SK-N-SH (cell line): ENCODE measurements at regions not wholly inside any gene's neighbourhood (a gene's known extent, or its start where the extent isn't known, plus 50 kb on each side); places are given as distances from the start of the nearest gene placed in this dataset.

ENCODE experiments used
- CTCF ChIA-PET: fragments of 300-600, 350-600 bp; formaldehyde crosslinking; extraction: SDS; loops from one replicate; lab custom pipeline; 2021; lab: Yijun Ruan, JAX
- POLR2A ChIA-PET: fragments of 350-600 bp; sonication (Branson Sonifier 250); formaldehyde crosslinking; extraction: SDS; loops from one replicate; lab custom pipeline; 2020; ENCODE audit warnings: antibody characterized with exemption, inconsistent platforms; lab: Yijun Ruan, JAX
- DNase-seq: peaks from one replicate; pipeline ENCODE4 v3.0.0; 2012
- H2AFZ ChIP-seq: fragments of 200-600 bp; sonication (generic); 2 replicates; pipeline ENCODE4 v1.8.1; 2016; ENCODE audit warnings: antibody characterized with exemption, mild to moderate bottlenecking, low read depth
- H3F3A ChIP-seq: fragments of 200-600 bp; sonication (generic); replicated peaks from 2 replicates; pipeline ENCODE3; 2016; ENCODE audit warnings: antibody characterized with exemption, mild to moderate bottlenecking; ENCODE audit not compliant: insufficient read depth
- H3K27ac ChIP-seq, 2 experiments: fragments of 200-500 bp in 1 of 2; fragments of 200-600 bp in 1 of 2; sonication (Bioruptor generic) in 1 of 2; sonication (generic), shearing (Covaris generic) in 1 of 2; 2 replicates each; pipeline versions ENCODE4 v1.5.1 to v1.6.1; 2014 to 2016; ENCODE audit warnings: low read depth in 2 of 2, inconsistent platforms in 1 of 2, low read length in 1 of 2, mild to moderate bottlenecking in 1 of 2, mixed read lengths in 1 of 2
- H3K27me3 ChIP-seq: fragments of 200-600 bp; sonication (generic), shearing (Covaris generic); 2 replicates; pipeline ENCODE4 v1.6.1; 2016; ENCODE audit warnings: mixed run types; ENCODE audit not compliant: insufficient read depth
- H3K36me3 ChIP-seq, 2 experiments: fragments of 200-500 bp in 1 of 2; fragments of 200-600 bp in 1 of 2; sonication (Bioruptor generic) in 1 of 2; sonication (generic) in 1 of 2; replicated peaks in 1 of 2; 2 replicates each; pipeline versions ENCODE3 to v1.5.1; 2014 to 2016; ENCODE audit warnings: low read length in 1 of 2, mild to moderate bottlenecking in 1 of 2; ENCODE audit not compliant: insufficient read depth in 2 of 2, control insufficient read depth in 1 of 2
- H3K4me1 ChIP-seq, 2 experiments: fragments of 200-500 bp in 1 of 2; fragments of 200-600 bp in 1 of 2; sonication (Bioruptor generic) in 1 of 2; sonication (generic), shearing (Covaris generic) in 1 of 2; 2 replicates each; pipeline versions ENCODE4 v1.5.1 to v1.6.1; 2014 to 2016; ENCODE audit warnings: low read depth in 1 of 2, low read length in 1 of 2, mixed run types in 1 of 2; ENCODE audit not compliant: insufficient read depth in 2 of 2, control insufficient read depth in 1 of 2
- H3K4me2 ChIP-seq: fragments of 200-600 bp; sonication (generic), shearing (Covaris generic); 2 replicates; pipeline ENCODE4 v1.6.1; 2017; ENCODE audit warnings: mixed run types
- H3K4me3 ChIP-seq, 2 experiments: fragments of 200-500 bp in 1 of 2; fragments of 200-600 bp in 1 of 2; sonication (Bioruptor generic) in 1 of 2; sonication (generic), shearing (Covaris generic) in 1 of 2; 2 replicates each; pipeline versions ENCODE4 v1.5.1 to v1.8.1; 2014 to 2016; ENCODE audit warnings: low read depth in 2 of 2, inconsistent platforms in 1 of 2, low read length in 1 of 2, mild to moderate bottlenecking in 1 of 2, mixed read lengths in 1 of 2, moderate library complexity in 1 of 2
- H3K79me2 ChIP-seq: fragments of 200-600 bp; sonication (generic); 2 replicates; pipeline ENCODE4 v1.8.1; 2017; ENCODE audit warnings: mild to moderate bottlenecking; ENCODE audit not compliant: insufficient read depth
- H3K9ac ChIP-seq: fragments of 200-600 bp; sonication (generic); 2 replicates; pipeline ENCODE4 v1.6.1; 2017; ENCODE audit warnings: mixed run types
- H3K9me2 ChIP-seq: fragments of 200-600 bp; sonication (generic); 2 replicates; pipeline ENCODE4 v1.6.1; 2017; ENCODE audit warnings: mixed run types
- H3K9me3 ChIP-seq: fragments of 200-600 bp; sonication (generic); 2 replicates; pipeline ENCODE4 v1.6.1; 2017; ENCODE audit warnings: mixed run types, mild to moderate bottlenecking, moderate library complexity
- H4K20me1 ChIP-seq: fragments of 200-600 bp; sonication (generic); 2 replicates; pipeline ENCODE4 v1.6.1; 2017; ENCODE audit warnings: mild to moderate bottlenecking, mixed run types; ENCODE audit not compliant: insufficient read depth
- CHD2 ChIP-seq: fragments of 150-350 bp; IDR thresholded peaks from 2 replicates; pipeline ENCODE4 v1.6.1; 2018; ENCODE audit warnings: low read length; ENCODE audit not compliant: partially characterized antibody
- ELF1 ChIP-seq: IDR thresholded peaks from 2 replicates; pipeline ENCODE4 v1.4.0; 2012
- FOXM1 ChIP-seq: IDR thresholded peaks from 2 replicates; pipeline ENCODE4 v1.4.0; 2012; ENCODE audit warnings: low read depth, mild to moderate bottlenecking
- GABPA ChIP-seq: IDR thresholded peaks from 2 replicates; pipeline ENCODE4 v1.4.0; 2012; ENCODE audit warnings: low read depth, mild to moderate bottlenecking
- GATA2 ChIP-seq: sonication (generic); formaldehyde crosslinking; IDR thresholded peaks from 2 replicates; pipeline ENCODE4 v1.5.0; 2020; ENCODE audit warnings: mild to moderate bottlenecking, missing genetic modification reagents
- NFIC ChIP-seq: IDR thresholded peaks from 2 replicates; pipeline ENCODE4 v1.4.0; 2012; ENCODE audit warnings: borderline replicate concordance
- PBX3 ChIP-seq: IDR thresholded peaks from 2 replicates; pipeline ENCODE4; 2012
- POLR2AphosphoS5 ChIP-seq: IDR thresholded peaks from 2 replicates; pipeline ENCODE4 v1.6.1; 2012; ENCODE audit warnings: low read depth, low read length
- RAD21 ChIP-seq: IDR thresholded peaks from 2 replicates; pipeline ENCODE4 v1.6.1; 2012; ENCODE audit warnings: mild to moderate bottlenecking, low read length
- REST ChIP-seq: IDR thresholded peaks from 2 replicates; pipeline ENCODE4 v1.6.1; 2012; ENCODE audit warnings: mild to moderate bottlenecking, low read depth, low read length, moderate library complexity
- RFX5 ChIP-seq: IDR thresholded peaks from 2 replicates; pipeline ENCODE4 v1.6.1; 2012; ENCODE audit warnings: mild to moderate bottlenecking, improper control_type of control experiment, low read length
- TAF1 ChIP-seq: IDR thresholded peaks from 2 replicates; pipeline ENCODE4 v1.6.1; 2012; ENCODE audit warnings: low read depth, mild to moderate bottlenecking, low read length, moderate library complexity, borderline replicate concordance
- WGBS: methylation state at CpG from one replicate; pipeline ENCODE4 v1.1.6; 2017; ENCODE audit warnings: low lambda C conversion rate; 5-methylcytosine and 5-hydroxymethylcytosine counted together
- TF ChIP-seq, protein P1 (sequence below): IDR thresholded peaks from 2 replicates; pipeline ENCODE4 v1.4.0; 2012; ENCODE audit warnings: low read depth, borderline replicate concordance
- TF ChIP-seq, protein P2 (sequence below): IDR thresholded peaks from 2 replicates; pipeline ENCODE4 v1.4.0; 2012; ENCODE audit warnings: low read depth
- TF ChIP-seq, protein P3 (sequence below): fragments of 150-350 bp; IDR thresholded peaks from 2 replicates; pipeline ENCODE4 v1.6.1; 2017; ENCODE audit warnings: antibody characterized with exemption, low read length, low read depth, borderline replicate concordance

- Histone ChIP-seq H3K4me1 (peaks cover 0 to 7% of the 10 kb centered on the region in 2 experiments; a peak in 2 of 4 replicates), H3K36me3 (no peaks in the 10 kb centered on the region), H3K9me2 (no peaks in the 10 kb centered on the region), H3K4me2 (no peak overlapping the region), H3K9ac (no peak overlapping the region), H2AFZ (no peak overlapping the region), H3K27ac (no peak overlapping the region), H3K27me3 (no peaks in the 10 kb centered on the region), H3K79me2 (no peaks in the 10 kb centered on the region), H3F3A (no peaks in the 10 kb centered on the region), H3K4me3 (no peak overlapping the region), H4K20me1 (no peaks in the 10 kb centered on the region), H3K9me3 (no peaks in the 10 kb centered on the region)
- WGBS = 86% methylated on average over 3 of the region's 3 CpGs
- no peak for TF ChIP-seq RAD21
- TF ChIP-seq, protein P1, sequence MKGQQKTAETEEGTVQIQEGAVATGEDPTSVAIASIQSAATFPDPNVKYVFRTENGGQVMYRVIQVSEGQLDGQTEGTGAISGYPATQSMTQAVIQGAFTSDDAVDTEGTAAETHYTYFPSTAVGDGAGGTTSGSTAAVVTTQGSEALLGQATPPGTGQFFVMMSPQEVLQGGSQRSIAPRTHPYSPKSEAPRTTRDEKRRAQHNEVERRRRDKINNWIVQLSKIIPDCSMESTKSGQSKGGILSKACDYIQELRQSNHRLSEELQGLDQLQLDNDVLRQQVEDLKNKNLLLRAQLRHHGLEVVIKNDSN = no peak
- TF ChIP-seq CHD2 = no peak
- DNase-seq = no peak
- ChIA-PET POLR2A (no interaction called here), CTCF (no interaction called here)
Measured at GRCh38 chr13:60326273-60326672, 70.7 kb upstream of the TDRD3 start.

GRCh38 chr13:60327511-60327910, 69.5 kb upstream of the TDRD3 start:
- Histone ChIP-seq H4K20me1 (no peaks in the 10 kb centered on the region), H3K79me2 (no peaks in the 10 kb centered on the region), H3K4me3 (no peak overlapping the region), H3K9me2 (no peaks in the 10 kb centered on the region), H3K27ac (no peak overlapping the region), H3K9me3 (no peaks in the 10 kb centered on the region), H3K4me2 (no peak overlapping the region), H3K27me3 (no peaks in the 10 kb centered on the region), H3K36me3 (no peaks in the 10 kb centered on the region), H3K9ac (no peak overlapping the region), H3K4me1 (peaks cover 0 to 7% of the 10 kb centered on the region in 2 experiments; a peak in 2 of 4 replicates), H3F3A (no peaks in the 10 kb centered on the region), H2AFZ (no peak overlapping the region)
- ChIA-PET CTCF (interaction anchor here (1.1 kb wide), 1 partner anchor 8 kb away, joined by 3 read pairs; no protein-coding TSS in a partner anchor), POLR2A (no interaction called here)
- no peak for DNase-seq
- 69% methylated on average over 4 of the region's 4 CpGs for WGBS
- TF ChIP-seq GATA2 (CRISPR knock-in tag) = no peak
- no peak for TF ChIP-seq RAD21
- TF ChIP-seq FOXM1 = no peak
- TF ChIP-seq, protein P2, sequence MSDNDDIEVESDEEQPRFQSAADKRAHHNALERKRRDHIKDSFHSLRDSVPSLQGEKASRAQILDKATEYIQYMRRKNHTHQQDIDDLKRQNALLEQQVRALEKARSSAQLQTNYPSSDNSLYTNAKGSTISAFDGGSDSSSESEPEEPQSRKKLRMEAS = no peak
- TF ChIP-seq, protein P1 = no peak
- TF ChIP-seq, protein P3, sequence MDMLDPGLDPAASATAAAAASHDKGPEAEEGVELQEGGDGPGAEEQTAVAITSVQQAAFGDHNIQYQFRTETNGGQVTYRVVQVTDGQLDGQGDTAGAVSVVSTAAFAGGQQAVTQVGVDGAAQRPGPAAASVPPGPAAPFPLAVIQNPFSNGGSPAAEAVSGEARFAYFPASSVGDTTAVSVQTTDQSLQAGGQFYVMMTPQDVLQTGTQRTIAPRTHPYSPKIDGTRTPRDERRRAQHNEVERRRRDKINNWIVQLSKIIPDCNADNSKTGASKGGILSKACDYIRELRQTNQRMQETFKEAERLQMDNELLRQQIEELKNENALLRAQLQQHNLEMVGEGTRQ = no peak
- no peak for TF ChIP-seq CHD2

- H3K27ac ChIP-seq = no peak overlapping the region
- ChIA-PET POLR2A (no interaction called here), CTCF (interaction anchor here (0.9 to 1.1 kb wide), 2 partner anchors 8 to 21 kb away, joined by 3 read pairs; no protein-coding TSS in a partner anchor)
- H3K9me3 ChIP-seq = no peaks in the 10 kb centered on the region
- no peak overlapping the region for H3K9ac ChIP-seq
- H3K4me3 ChIP-seq = no peak overlapping the region
- H3K9me2 ChIP-seq = no peaks in the 10 kb centered on the region
- no peaks in the 10 kb centered on the region for H3F3A ChIP-seq
- no peaks in the 10 kb centered on the region for H3K27me3 ChIP-seq
- H2AFZ ChIP-seq = no peak overlapping the region
- DNase-seq = no peak
- H3K79me2 ChIP-seq = no peaks in the 10 kb centered on the region
- H4K20me1 ChIP-seq = no peaks in the 10 kb centered on the region
- H3K4me1 ChIP-seq = peaks cover 0 to 7% of the 10 kb centered on the region in 2 experiments; a peak in 2 of 4 replicates
- H3K36me3 ChIP-seq = no peaks in the 10 kb centered on the region
- no peak overlapping the region for H3K4me2 ChIP-seq
- 79% methylated on average over 2 of the region's 2 CpGs for WGBS
- no peak for TF ChIP-seq GABPA
- no peak for TF ChIP-seq NFIC
- TF ChIP-seq PBX3 = no peak
- TF ChIP-seq ELF1 = no peak
- TF ChIP-seq CHD2 = no peak
- TF ChIP-seq RFX5 = no peak
- no peak for TF ChIP-seq TAF1
- TF ChIP-seq REST = no peak
- TF ChIP-seq POLR2AphosphoS5 = no peak
Measured at GRCh38 chr13:60328073-60328472, 68.9 kb upstream of the TDRD3 start.
